HG02885 (cell line): ENCODE measurements at regions not wholly inside any gene's neighbourhood (a gene's known extent, or its start where the extent isn't known, plus 50 kb on each side); places are given as distances from the start of the nearest gene placed in this dataset.

ENCODE experiments used
- ATAC-seq: cut with Tn5 transposase; IDR thresholded peaks from one replicate; pipeline ENCODE4 v1.9.1; 2021; ENCODE audit warnings: mild to moderate bottlenecking; ENCODE audit not compliant: unreplicated experiment, poor library complexity

DNA sequence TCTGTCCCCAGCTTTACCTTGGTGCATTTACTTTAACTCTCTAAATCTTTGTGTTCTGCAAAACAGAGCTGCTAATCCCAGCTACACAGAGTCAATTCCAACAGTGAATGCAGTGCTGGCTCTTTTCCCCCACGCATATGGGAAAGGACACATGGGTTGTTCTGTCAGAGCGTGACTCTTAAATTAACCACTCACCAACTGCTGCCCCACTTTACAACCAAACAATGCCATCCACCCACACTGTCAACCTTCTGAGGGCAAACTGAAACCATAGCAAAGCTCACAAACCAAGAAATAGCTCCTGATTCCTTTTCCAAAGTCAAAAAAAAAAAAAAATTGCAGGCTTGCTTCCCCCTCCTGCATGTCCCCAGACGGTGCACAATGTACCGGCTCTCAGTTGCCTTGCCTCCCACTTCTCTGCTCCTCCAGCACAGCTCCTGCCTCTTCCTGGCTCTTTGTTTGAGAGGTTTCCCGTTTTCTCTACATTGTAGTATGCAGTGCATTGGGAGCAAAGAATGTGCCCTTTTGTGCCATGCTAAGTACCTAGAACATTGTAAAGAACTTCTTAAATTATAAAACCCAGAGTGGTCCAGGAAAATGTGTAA is 151.5 kb upstream of the DAPK1 start:
- no peak for ATAC-seq

GRCh38 chr9:87350915-87351314 is 146.8 kb upstream of the DAPK1 start:
- no peak for ATAC-seq

GRCh38 chr9:87353301-87353700 is 144.4 kb upstream of the DAPK1 start:
- ATAC-seq: no peak

- no peak for ATAC-seq
Observed at GRCh38 chr9:87354147-87354546, 143.5 kb upstream of the DAPK1 start.

GRCh38 chr9:87357600-87357999 is 140.1 kb upstream of the DAPK1 start:
- ATAC-seq: no peak

GRCh38 chr9:87359264-87359663 is 138.4 kb upstream of the DAPK1 start:
- ATAC-seq: no peak

DNA sequence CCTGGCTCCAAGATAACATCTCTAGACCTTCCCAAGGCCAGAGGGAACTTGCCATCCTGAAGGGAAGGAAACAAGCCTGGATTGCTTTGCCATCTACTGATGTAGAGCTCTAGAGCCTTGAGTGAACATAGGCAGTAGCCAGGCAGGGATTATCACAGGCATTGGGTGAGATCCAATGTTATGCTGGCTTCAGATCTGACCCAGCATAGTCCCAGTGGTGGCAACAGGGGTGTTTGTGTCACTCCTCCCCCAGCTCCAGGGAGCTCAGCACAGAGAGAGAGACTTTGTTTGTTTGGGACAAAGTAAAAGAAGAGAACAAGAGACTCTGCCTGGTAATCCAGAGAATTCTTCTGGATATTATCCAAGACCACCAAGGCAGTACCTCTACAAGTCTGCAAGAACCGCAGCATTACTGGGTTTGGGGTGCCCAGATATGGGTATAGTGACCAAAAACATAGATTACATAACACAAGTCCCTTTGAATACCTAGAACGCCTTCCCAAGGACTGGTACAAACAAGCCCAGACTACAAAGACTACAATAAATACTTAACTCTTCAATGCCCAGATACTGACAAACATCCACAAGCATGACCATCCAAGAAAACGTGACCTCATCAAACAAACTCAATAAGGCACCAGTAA is 137.6 kb upstream of the DAPK1 start:
- no peak for ATAC-seq

DNA sequence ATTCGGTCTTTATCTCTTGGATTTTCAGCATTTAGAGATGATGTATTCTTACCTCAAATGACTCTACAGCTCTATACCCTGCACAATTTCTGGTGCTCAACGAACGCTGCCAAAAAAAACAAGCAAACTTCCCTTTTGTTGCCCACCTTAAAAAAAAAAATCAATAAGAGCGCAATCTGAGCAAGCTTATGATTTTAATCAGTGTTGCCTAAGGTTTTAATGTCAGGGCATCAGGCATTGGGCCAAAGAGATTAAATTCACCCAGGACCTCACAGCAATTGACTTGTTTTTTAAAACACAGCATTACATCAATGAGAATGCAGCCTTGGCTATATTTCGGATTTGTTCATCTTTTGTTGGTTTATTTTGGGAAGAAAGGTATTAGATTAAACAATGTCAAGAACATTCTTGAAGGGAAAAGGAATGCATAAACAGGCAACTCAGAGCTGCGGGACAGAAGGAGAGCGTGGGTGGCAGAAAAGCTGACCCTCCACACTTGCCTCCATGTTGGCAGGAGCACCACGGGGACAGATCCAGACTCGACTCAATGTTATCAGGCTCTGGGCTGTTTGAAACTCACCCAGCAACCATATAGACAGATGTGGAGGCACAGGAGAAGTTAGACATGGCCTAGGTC is 127.5 kb upstream of the DAPK1 start:
- no peak for ATAC-seq

DNA sequence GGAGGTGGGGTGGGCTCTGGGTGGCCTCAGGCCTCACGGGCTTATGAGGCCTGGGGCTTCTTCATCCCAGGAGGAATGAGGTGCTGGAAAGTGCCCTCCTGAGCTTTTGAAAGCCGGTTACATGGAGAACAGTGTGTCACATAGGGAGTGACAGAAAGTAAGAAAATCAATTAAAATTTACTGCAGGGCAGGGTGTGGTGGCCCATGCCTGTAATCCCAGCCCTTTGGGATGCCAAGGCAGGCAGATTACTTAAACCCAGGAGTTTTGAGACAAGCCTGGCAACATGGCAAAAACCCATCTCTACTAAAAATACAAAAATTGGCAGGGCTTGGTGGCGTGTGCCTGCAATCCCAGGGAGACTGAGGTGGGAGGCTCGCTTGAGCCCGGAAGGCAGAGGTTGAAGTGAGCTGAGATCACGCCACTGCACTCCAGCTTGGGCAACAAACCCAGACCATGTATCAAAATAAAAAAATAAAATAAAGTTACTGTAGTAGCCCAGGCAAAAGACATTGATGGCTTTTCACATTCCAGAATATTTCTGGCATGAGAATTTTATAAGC is 125.8 kb upstream of the DAPK1 start:
- ATAC-seq: no peak

DNA sequence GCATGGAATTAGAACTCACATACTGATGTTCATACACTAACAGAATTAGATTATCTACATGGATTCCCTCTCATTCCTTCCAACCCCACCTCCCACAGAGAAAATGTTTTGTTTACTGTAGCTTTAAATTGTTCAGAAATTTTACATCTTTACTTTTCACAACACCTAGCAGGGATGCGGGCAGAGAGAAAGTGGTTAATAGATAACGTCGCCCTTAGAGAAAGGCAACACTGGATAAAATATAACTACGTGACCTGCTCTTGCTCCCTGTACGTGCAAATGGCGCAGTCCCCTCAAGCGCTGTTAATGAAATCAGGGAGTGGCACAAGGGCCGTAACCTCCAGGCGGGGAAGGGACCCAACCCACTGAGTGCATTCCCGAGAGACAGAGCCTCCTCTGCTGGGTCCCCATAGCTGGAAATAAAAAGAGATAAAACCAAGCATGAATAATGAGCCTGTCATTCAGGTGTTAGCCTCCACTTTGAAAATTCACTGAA is 125.3 kb upstream of the DAPK1 start:
- no peak for ATAC-seq

- ATAC-seq: peak; percentile 57
Observed at GRCh38 chr9:87374023-87374919, 123.4 kb upstream of the DAPK1 start.

- no peak for ATAC-seq
Observed at GRCh38 chr9:87375397-87376073, 122.1 kb upstream of the DAPK1 start.

DNA sequence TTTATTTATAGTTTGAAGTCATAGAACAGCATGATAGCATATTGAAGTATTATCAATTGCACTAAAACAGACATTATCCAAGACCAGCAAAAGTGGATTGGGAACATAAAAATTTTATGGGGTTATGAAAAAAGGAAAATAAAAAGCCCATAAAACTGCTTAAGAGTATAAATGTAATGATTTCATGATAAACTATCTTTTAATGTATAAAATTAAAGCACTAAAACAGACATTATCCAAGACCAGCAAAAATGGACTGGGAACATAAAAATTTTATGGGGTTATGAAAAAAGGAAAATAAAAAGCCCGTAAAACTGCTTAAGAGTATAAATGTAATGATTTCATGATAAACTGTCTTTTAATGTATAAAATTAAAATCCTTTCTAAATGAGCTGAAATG is 119.0 kb upstream of the DAPK1 start:
- no peak for ATAC-seq

GRCh38 chr9:87379300-87379699 is 118.4 kb upstream of the DAPK1 start:
- ATAC-seq: no peak

DNA sequence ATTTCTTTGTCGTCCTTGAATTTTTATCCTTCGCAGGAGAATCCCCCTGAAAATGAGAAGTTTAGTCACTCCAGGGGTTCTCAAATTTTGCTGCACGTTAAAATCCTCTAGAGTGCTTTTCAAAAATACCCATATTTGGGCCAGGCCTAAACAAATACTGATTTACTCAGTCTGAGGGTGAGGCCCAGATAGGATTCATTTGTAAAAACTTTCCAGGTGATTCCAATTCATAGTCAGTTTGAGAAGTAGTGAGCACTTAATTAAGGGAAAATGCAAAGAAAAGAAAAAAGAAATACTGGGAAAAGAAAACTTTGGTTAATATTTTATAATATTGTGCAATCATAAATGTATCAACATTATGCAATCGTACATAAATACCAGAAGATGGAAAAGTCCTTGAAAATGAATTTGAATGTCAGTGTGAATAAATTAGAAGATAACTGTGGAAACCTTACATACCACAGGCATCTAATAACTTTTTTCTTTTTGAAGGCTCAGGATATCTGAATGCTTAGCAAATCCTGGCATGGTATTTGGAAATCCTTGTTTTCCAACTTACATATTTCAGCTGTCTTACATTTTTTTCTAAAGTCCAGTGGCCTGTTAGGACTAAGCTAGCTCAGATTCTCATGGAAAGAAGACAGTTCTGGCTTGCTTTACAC is 116.5 kb upstream of the DAPK1 start:
- no peak for ATAC-seq

DNA sequence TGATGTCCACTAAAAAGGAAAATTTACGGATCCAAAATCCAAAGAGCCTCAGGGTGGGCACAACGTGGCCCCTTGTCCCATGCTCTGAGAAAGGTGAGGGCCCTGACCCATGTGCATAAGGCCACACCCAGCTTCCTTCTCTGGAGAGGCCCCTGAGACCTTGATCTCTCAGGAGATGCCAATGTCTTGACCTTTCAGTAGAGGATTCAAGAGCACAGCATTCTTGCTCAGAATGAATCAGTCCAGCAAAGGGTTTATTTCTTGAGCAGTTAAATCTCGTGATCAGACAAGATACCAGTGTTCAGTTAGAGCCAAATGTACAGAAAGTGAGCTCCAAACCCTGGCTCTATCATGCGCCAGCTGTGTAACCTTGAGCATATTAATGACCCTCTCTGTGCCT is 115.9 kb upstream of the DAPK1 start:
- ATAC-seq: no peak

DNA sequence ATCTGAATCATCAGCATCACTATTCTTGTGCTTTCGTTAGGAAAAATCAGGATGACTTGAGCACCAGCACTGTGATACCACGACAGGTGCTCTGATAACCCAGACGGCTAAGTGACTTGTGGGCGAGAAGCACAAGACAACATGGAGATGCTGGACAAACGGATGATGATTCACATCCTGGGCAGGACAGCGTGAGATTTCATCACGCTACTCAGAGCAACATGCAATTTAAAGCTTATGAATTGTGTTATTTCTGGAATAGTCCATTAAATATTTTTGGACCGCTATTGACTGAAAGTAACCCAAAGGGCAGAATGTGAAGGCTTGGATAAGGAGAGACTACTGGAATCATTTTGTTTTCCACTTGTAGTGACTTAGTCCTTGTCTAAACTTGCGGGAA is 114.8 kb upstream of the DAPK1 start:
- ATAC-seq: no peak

DNA sequence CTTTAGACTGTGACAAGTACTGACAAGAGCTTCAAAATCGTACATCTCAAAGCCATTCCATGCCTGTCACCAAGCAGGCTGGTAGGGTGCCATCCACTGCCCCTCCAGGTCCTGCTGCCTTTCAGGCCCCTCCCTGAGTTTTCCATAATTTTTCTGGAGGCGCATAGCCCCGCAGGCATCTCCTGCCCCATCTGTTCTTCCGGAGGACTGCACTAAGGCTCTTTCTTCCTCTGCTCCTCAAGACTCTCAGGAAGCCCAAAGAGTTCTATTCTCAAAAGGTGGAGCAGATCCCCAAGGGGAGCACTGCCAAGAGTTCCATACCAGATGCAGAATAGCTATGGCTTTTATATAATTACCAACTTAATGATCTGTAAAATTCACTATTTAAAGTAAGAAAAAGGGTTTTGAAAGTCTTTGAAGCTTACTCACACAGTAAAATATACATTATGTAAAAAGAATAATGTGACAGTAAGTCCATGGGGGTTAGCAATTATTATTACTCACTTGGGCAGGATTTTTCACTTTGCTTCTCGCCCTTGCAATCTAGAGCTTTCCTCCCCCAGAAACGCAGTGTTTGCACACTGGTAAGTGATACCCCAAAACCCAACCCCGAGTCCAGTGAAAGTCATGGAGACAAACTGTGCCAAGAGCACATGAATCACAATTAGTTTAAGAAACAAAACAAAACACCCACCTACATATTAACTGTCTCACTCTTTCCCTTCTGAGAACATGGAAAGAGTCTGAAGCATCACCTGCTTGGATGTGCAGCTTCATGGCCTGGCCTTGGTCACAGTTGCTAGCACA is 114.1 kb upstream of the DAPK1 start:
- no peak for ATAC-seq
